Activated CD4-positive, alpha-beta T cell treated with anti-CD3 and anti-CD28 coated beads for 24 hours (primary cell): ENCODE measurements at regions not wholly inside any gene's neighbourhood (a gene's known extent, or its start where the extent isn't known, plus 50 kb on each side); places are given as distances from the start of the nearest gene placed in this dataset.
"Not testable (repeated sequence)": the region's sequence is repeated elsewhere in the genome, so short reads cannot be mapped to it uniquely, and the experiment has no call there.

Source experiments
- DNase-seq, 2 donors: peaks; one replicate each; pipeline ENCODE4 v3.0.0-alpha.2; 2020; ENCODE audit warnings: low read depth in 2 of 2

GRCh38 chr7:101708223-101708622 is 79.1 kb upstream of the MYL10 start:
- DNase-seq: no peak

GRCh38 chr7:101712652-101713051 is 83.6 kb upstream of the MYL10 start:
- no peak for DNase-seq

- DNase-seq: no peak
These were observed 85.0 kb upstream of the MYL10 start for GRCh38 chr7:101714097-101714496.

GRCh38 chr7:101717628-101718357 is 88.7 kb upstream of the MYL10 start:
- DNase-seq: no peak

GRCh38 chr7:101718363-101719122 is 89.4 kb upstream of the MYL10 start:
- no peak for DNase-seq

GRCh38 chr7:101719123-101719470 is 90.0 kb upstream of the MYL10 start:
- DNase-seq: no peak

GRCh38 chr7:101720324-101720723 is 91.2 kb upstream of the MYL10 start:
- DNase-seq: no peak

GRCh38 chr7:101722247-101722646 is 93.2 kb upstream of the MYL10 start:
- DNase-seq: no peak

- no peak for DNase-seq
These were observed 93.6 kb upstream of the CUX1 start for GRCh38 chr7:101723835-101724234.

GRCh38 chr7:101724957-101725356 is 92.5 kb upstream of the CUX1 start:
- DNase-seq: no peak

GRCh38 chr7:101725921-101726320 is 91.5 kb upstream of the CUX1 start:
- DNase-seq: no peak

- DNase-seq: no peak
These were observed 90.2 kb upstream of the CUX1 start for GRCh38 chr7:101727184-101727583.

GRCh38 chr7:101728128-101728527 is 89.3 kb upstream of the CUX1 start:
- DNase-seq: no peak

GRCh38 chr7:101728873-101729240 is 88.6 kb upstream of the CUX1 start:
- DNase-seq: not testable (repeated sequence)

- no peak for DNase-seq
These were observed 88.1 kb upstream of the CUX1 start for GRCh38 chr7:101729241-101729883.

GRCh38 chr7:101731502-101732084 is 85.8 kb upstream of the CUX1 start:
- DNase-seq: no peak

GRCh38 chr7:101733713-101734475 is 83.5 kb upstream of the CUX1 start:
- DNase-seq: no peak

- no peak for DNase-seq
These were observed 81.3 kb upstream of the CUX1 start for GRCh38 chr7:101736084-101736483.

GRCh38 chr7:101739775-101740398 is 77.5 kb upstream of the CUX1 start:
- DNase-seq: no peak

GRCh38 chr7:101740981-101741725 is 76.3 kb upstream of the CUX1 start:
- DNase-seq: no peak
